ENCODE measurements at regions not wholly inside any gene's neighbourhood (a gene's known extent, or its start where the extent isn't known, plus 50 kb on each side); places are given as distances from the start of the nearest gene placed in this dataset.

DNA sequence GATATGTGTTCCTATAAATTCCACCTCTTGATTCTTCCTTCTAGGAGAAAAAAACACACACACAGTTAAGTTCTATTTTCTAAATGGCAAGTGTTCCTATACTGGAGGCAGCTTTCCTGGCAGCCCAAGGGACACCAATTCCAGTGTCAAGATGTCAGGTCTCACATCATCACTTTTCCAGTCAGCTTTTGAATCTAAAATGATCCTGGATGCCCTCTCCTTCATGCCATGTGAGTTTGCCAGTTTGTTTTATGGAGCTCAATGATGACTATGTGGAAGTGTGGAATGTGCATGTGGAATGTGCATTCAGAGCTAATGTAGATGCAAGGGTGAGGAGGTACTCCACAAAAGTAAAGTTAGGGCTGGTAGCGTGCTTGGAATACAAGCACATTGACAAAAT, 269.3 kb upstream of the NMUR2 start (continued):
- TF ChIP-seq, protein P1, sequence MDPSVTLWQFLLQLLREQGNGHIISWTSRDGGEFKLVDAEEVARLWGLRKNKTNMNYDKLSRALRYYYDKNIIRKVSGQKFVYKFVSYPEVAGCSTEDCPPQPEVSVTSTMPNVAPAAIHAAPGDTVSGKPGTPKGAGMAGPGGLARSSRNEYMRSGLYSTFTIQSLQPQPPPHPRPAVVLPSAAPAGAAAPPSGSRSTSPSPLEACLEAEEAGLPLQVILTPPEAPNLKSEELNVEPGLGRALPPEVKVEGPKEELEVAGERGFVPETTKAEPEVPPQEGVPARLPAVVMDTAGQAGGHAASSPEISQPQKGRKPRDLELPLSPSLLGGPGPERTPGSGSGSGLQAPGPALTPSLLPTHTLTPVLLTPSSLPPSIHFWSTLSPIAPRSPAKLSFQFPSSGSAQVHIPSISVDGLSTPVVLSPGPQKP (IDR thresholded peaks at IDR 0.05; ENCODE audit: low read depth, low read length), result no peak
- no peak for TF ChIP-seq ATF7 (IDR thresholded peaks at IDR 0.05; ENCODE audit: low read depth)
- no peak for TF ChIP-seq SMAD5 (IDR thresholded peaks at IDR 0.05; ENCODE audit: low read depth)
- TF ChIP-seq IKZF2 (IDR thresholded peaks at IDR 0.05), result no peak

DNA sequence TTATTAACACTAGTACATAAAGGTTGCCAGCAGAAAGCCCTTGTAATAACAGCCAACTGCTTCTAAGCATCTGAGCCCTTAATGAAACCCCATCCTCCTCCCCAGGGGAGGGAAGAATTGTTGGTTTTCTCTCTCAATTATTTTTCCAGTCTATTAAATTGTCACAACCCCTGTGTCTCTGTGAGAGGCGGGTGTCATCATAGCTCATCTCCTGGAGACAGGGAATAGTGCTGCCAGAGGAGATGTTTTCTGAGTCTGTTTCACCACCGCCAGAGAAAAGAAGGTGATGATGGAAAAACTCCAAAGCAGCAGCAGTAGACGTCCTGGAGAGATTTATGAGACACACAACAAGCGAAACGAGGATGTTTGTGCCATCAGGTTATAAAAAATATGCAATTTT, 271.1 kb upstream of the NMUR2 start:
- H3K36me3 ChIP-seq (ENCODE audit: control insufficient read depth in 2 of 2, insufficient read depth in 2 of 2, low read length in 1 of 2), result no peaks in the 10 kb centered on the region
- H3K4me1 ChIP-seq (ENCODE audit: control insufficient read depth, insufficient read depth, low read length), result no peaks in the 10 kb centered on the region
- no peaks in the 10 kb centered on the region for H3K27me3 ChIP-seq (replicated peaks in 1 of 2; ENCODE audit: control insufficient read depth in 2 of 2, insufficient read depth in 2 of 2, low read length in 1 of 2)
- no peak overlapping the region for H2AFZ ChIP-seq (ENCODE audit: control insufficient read depth, low read depth, low read length)
- ChIA-PET CTCF (no interaction called here), RAD21 (ENCODE audit: unreplicated experiment) (no interaction called here), SMC1A (ENCODE audit: uncharacterized antibody, unreplicated experiment) (no interaction called here), POLR2A (no interaction called here)
- no peak overlapping the region for H3K27ac ChIP-seq (ENCODE audit: control insufficient read depth, insufficient read depth)
- no peak for ATAC-seq
- DNase-seq (ENCODE audit: low read depth, low spot score), result no peak
- BruUV-seq (replicated peaks), result no TSS peak
- H3K4me2 ChIP-seq (ENCODE audit: control insufficient read depth, insufficient read depth), result no peak overlapping the region
- no peak overlapping the region for H3K9ac ChIP-seq (ENCODE audit: control insufficient read depth, insufficient read depth, low read length)
- H3K4me3 ChIP-seq, result no peak overlapping the region
- in situ Hi-C loops (cut with MboI), result no loop called here
- 5% methylated on average over 5 of the region's 5 CpGs for WGBS (ENCODE audit: insufficient coverage, insufficient replicate concordance, low lambda C conversion rate, missing lambda C conversion rate)
- H3K9me3 ChIP-seq (replicated peaks; ENCODE audit: control insufficient read depth, insufficient read depth, low read length), result no peaks in the 10 kb centered on the region
- TF ChIP-seq SP1 (IDR thresholded peaks at IDR 0.05; ENCODE audit: low read depth, low read length), result no peak
- TF ChIP-seq HCFC1 (IDR thresholded peaks at IDR 0.05; ENCODE audit: low read length), result no peak
- no peak for TF ChIP-seq CREB1 (IDR thresholded peaks at IDR 0.05; ENCODE audit: low read depth)
- TF ChIP-seq POLR2A (IDR thresholded peaks at IDR 0.05; ENCODE audit: low read depth, low read length), result no peak
- no peak for TF ChIP-seq WRNIP1 (IDR thresholded peaks at IDR 0.05; ENCODE audit: borderline replicate concordance, low read depth, low read length)
- TF ChIP-seq, protein P2, sequence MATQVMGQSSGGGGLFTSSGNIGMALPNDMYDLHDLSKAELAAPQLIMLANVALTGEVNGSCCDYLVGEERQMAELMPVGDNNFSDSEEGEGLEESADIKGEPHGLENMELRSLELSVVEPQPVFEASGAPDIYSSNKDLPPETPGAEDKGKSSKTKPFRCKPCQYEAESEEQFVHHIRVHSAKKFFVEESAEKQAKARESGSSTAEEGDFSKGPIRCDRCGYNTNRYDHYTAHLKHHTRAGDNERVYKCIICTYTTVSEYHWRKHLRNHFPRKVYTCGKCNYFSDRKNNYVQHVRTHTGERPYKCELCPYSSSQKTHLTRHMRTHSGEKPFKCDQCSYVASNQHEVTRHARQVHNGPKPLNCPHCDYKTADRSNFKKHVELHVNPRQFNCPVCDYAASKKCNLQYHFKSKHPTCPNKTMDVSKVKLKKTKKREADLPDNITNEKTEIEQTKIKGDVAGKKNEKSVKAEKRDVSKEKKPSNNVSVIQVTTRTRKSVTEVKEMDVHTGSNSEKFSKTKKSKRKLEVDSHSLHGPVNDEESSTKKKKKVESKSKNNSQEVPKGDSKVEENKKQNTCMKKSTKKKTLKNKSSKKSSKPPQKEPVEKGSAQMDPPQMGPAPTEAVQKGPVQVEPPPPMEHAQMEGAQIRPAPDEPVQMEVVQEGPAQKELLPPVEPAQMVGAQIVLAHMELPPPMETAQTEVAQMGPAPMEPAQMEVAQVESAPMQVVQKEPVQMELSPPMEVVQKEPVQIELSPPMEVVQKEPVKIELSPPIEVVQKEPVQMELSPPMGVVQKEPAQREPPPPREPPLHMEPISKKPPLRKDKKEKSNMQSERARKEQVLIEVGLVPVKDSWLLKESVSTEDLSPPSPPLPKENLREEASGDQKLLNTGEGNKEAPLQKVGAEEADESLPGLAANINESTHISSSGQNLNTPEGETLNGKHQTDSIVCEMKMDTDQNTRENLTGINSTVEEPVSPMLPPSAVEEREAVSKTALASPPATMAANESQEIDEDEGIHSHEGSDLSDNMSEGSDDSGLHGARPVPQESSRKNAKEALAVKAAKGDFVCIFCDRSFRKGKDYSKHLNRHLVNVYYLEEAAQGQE (IDR thresholded peaks at IDR 0.05; ENCODE audit: low read depth, low read length), result no peak
- no peak for TF ChIP-seq IRF4 (IDR thresholded peaks at IDR 0.05; ENCODE audit: low read depth, low read length)
- intact Hi-C loops (cut with micrococcal nuclease; ENCODE audit: unreplicated experiment), result no loop called here
- no peaks in the 10 kb centered on the region for H3K79me2 ChIP-seq (ENCODE audit: control insufficient read depth, insufficient read depth, low read length)
- no peak for FAIRE-seq
- no peaks in the 10 kb centered on the region for H4K20me1 ChIP-seq (ENCODE audit: control insufficient read depth, insufficient read depth)
